ENCODE measurements at regions not wholly inside any gene's neighbourhood (a gene's known extent, or its start where the extent isn't known, plus 50 kb on each side); places are given as distances from the start of the nearest gene placed in this dataset.

- no peaks in the 10 kb centered on the region for H3K4me1 ChIP-seq (ENCODE audit: insufficient read depth, low read length)
- TF ChIP-seq CTCF (IDR thresholded peaks at IDR 0.05; ENCODE audit: borderline replicate concordance, extremely low read depth, low read length, poor library complexity, severe bottlenecking) = no peak
- no peak for TF ChIP-seq EZH2 (IDR thresholded peaks at IDR 0.05; ENCODE audit: borderline replicate concordance, low read depth, low read length, severe bottlenecking)
- H3K4me3 ChIP-seq (ENCODE audit: low read depth in 1 of 2, low read length in 2 of 2) = no peak overlapping the region
- no peak overlapping the region for H3K9ac ChIP-seq (ENCODE audit: low read depth, low read length)
- H4K20me1 ChIP-seq (ENCODE audit: insufficient read depth, low read length) = no peaks in the 10 kb centered on the region
- H3K27me3 ChIP-seq (ENCODE audit: insufficient read depth, low read length, poor library complexity) = no peaks in the 10 kb centered on the region
- H3K9me3 ChIP-seq (ENCODE audit: insufficient read depth, low read length, severe bottlenecking) = no peaks in the 10 kb centered on the region
- DNase-seq (no peak), ATAC-seq (ENCODE audit: insufficient read depth, low read depth) (no peak)
- no peaks in the 10 kb centered on the region for H3K79me2 ChIP-seq (ENCODE audit: insufficient read depth, low read length)
- no peak overlapping the region for H3K27ac ChIP-seq (ENCODE audit: low read length)
- no peaks in the 10 kb centered on the region for H3K36me3 ChIP-seq (ENCODE audit: insufficient read depth, low read length)
- H2AFZ ChIP-seq (ENCODE audit: low read depth, low read length) = no peak overlapping the region
- no peak overlapping the region for H3K4me2 ChIP-seq (ENCODE audit: insufficient read depth, low read length)
These were observed 71.7 kb downstream of the C16orf95 start for GRCh38 chr16:87245511-87245910.

- Histone ChIP-seq H3K9ac (ENCODE audit: low read depth, low read length) (no peak overlapping the region), H3K4me3 (ENCODE audit: low read depth in 1 of 2, low read length in 2 of 2) (no peak overlapping the region), H2AFZ (ENCODE audit: low read depth, low read length) (no peak overlapping the region), H4K20me1 (ENCODE audit: insufficient read depth, low read length) (no peaks in the 10 kb centered on the region), H3K79me2 (ENCODE audit: insufficient read depth, low read length) (no peaks in the 10 kb centered on the region), H3K9me3 (ENCODE audit: insufficient read depth, low read length, severe bottlenecking) (no peaks in the 10 kb centered on the region), H3K36me3 (ENCODE audit: insufficient read depth, low read length) (no peaks in the 10 kb centered on the region), H3K27ac (ENCODE audit: low read length) (no peak overlapping the region), H3K27me3 (ENCODE audit: insufficient read depth, low read length, poor library complexity) (no peaks in the 10 kb centered on the region), H3K4me1 (ENCODE audit: insufficient read depth, low read length) (no peaks in the 10 kb centered on the region), H3K4me2 (ENCODE audit: insufficient read depth, low read length) (no peak overlapping the region)
- ATAC-seq (ENCODE audit: insufficient read depth, low read depth) = no peak
- no peak for DNase-seq
- TF ChIP-seq CTCF (IDR thresholded peaks at IDR 0.05; ENCODE audit: borderline replicate concordance, extremely low read depth, low read length, poor library complexity, severe bottlenecking) (no peak), EZH2 (IDR thresholded peaks at IDR 0.05; ENCODE audit: borderline replicate concordance, low read depth, low read length, severe bottlenecking) (no peak)
These were observed 70.7 kb downstream of the C16orf95 start for GRCh38 chr16:87246269-87247065.

GRCh38 chr16:87248714-87249113 lies 68.5 kb downstream of the C16orf95 start:
- DNase-seq (no peak), ATAC-seq (ENCODE audit: insufficient read depth, low read depth) (no peak)
- Histone ChIP-seq H3K4me3 (ENCODE audit: low read depth in 1 of 2, low read length in 2 of 2) (no peak overlapping the region), H3K9me3 (ENCODE audit: insufficient read depth, low read length, severe bottlenecking) (no peaks in the 10 kb centered on the region), H3K79me2 (ENCODE audit: insufficient read depth, low read length) (no peaks in the 10 kb centered on the region), H4K20me1 (ENCODE audit: insufficient read depth, low read length) (no peaks in the 10 kb centered on the region), H3K27me3 (ENCODE audit: insufficient read depth, low read length, poor library complexity) (no peaks in the 10 kb centered on the region), H3K4me2 (ENCODE audit: insufficient read depth, low read length) (no peak overlapping the region), H2AFZ (ENCODE audit: low read depth, low read length) (no peak overlapping the region), H3K36me3 (ENCODE audit: insufficient read depth, low read length) (no peaks in the 10 kb centered on the region), H3K4me1 (ENCODE audit: insufficient read depth, low read length) (no peaks in the 10 kb centered on the region), H3K9ac (ENCODE audit: low read depth, low read length) (no peak overlapping the region), H3K27ac (ENCODE audit: low read length) (no peak overlapping the region)
- TF ChIP-seq CTCF (IDR thresholded peaks at IDR 0.05; ENCODE audit: borderline replicate concordance, extremely low read depth, low read length, poor library complexity, severe bottlenecking) = no peak
- no peak for TF ChIP-seq EZH2 (IDR thresholded peaks at IDR 0.05; ENCODE audit: borderline replicate concordance, low read depth, low read length, severe bottlenecking)
